HL-60 (cell line): ENCODE measurements at regions not wholly inside any gene's neighbourhood (a gene's known extent, or its start where the extent isn't known, plus 50 kb on each side); places are given as distances from the start of the nearest gene placed in this dataset.

Experiments
- CTCF ChIP-seq: IDR thresholded peaks from one replicate; pipeline ENCODE4 v1.5.1; 2011; ENCODE audit warnings: low read length, control low read depth, inconsistent platforms; ENCODE audit not compliant: insufficient read depth
- GABPA ChIP-seq: IDR thresholded peaks from 2 replicates; pipeline ENCODE4 v1.6.1; 2012; ENCODE audit warnings: low read depth
- POLR2AphosphoS5 ChIP-seq: IDR thresholded peaks from 2 replicates; pipeline ENCODE4 v1.6.1; 2012; ENCODE audit warnings: low read depth
- REST ChIP-seq: IDR thresholded peaks from 2 replicates; pipeline ENCODE4 v1.6.1; 2012; ENCODE audit warnings: low read depth; ENCODE audit not compliant: insufficient replicate concordance

- TF ChIP-seq POLR2AphosphoS5 (no peak), CTCF (no peak), REST (no peak), GABPA (no peak)
These were observed 93.0 kb upstream of the TMEM72 start for GRCh38 chr10:44818041-44818649.
